Neural cell (in vitro differentiated cells): ENCODE measurements at regions not wholly inside any gene's neighbourhood (a gene's known extent, or its start where the extent isn't known, plus 50 kb on each side); places are given as distances from the start of the nearest gene placed in this dataset.

Experiments
- H2AFZ ChIP-seq: fragments of 200-600, 300-800 bp; sonication (generic), shearing (Covaris generic); 2 replicates; pipeline ENCODE4 v1.6.0; 2014; ENCODE audit warnings: low read depth, mild to moderate bottlenecking, antibody characterized with exemption, low read length, moderate library complexity
- H3F3A ChIP-seq: fragments of 200-600 bp; shearing (Covaris generic); 2 replicates; pipeline ENCODE4 v1.6.1; 2016; ENCODE audit warnings: mild to moderate bottlenecking, moderate library complexity, mixed read lengths, antibody characterized with exemption, low read length; ENCODE audit not compliant: insufficient read depth, poor library complexity, severe bottlenecking
- H3K27ac ChIP-seq: fragments of 200-600, 300-800 bp; sonication (generic), shearing (Covaris generic); 2 replicates; pipeline ENCODE4 v1.5.1; 2014; ENCODE audit warnings: mild to moderate bottlenecking, low read length, moderate library complexity
- H3K27me3 ChIP-seq: fragments of 300-800, 200-600 bp; sonication (generic), shearing (Covaris generic); 2 replicates; pipeline ENCODE4 v1.6.0; 2014; ENCODE audit warnings: mild to moderate bottlenecking, low read depth, low read length, moderate library complexity; ENCODE audit not compliant: insufficient read depth
- H3K36me3 ChIP-seq: fragments of 300-800, 200-600 bp; sonication (generic), shearing (Covaris generic); 2 replicates; pipeline ENCODE4 v1.5.1; 2014; ENCODE audit warnings: mild to moderate bottlenecking, antibody characterized with exemption, low read length, moderate library complexity; ENCODE audit not compliant: insufficient read depth
- H3K4me2 ChIP-seq: fragments of 300-800, 200-600 bp; sonication (generic), shearing (Covaris generic); 2 replicates; pipeline ENCODE4 v1.6.0; 2014; ENCODE audit warnings: mild to moderate bottlenecking, low read length
- H3K4me3 ChIP-seq: fragments of 300-800, 200-600 bp; sonication (generic), shearing (Covaris generic); 2 replicates; pipeline ENCODE4 v1.5.1; 2014; ENCODE audit warnings: mild to moderate bottlenecking, low read length, moderate library complexity
- H3K79me2 ChIP-seq: fragments of 200-600 bp; shearing (Covaris generic); replicated peaks from 2 replicates; pipeline ENCODE4 v1.6.0; 2014; ENCODE audit warnings: mild to moderate bottlenecking, low read length, moderate library complexity; ENCODE audit not compliant: insufficient read depth
- H3K9ac ChIP-seq: fragments of 300-800, 200-600 bp; sonication (generic), shearing (Covaris generic); 2 replicates; pipeline ENCODE4 v1.6.1; 2016; ENCODE audit warnings: mild to moderate bottlenecking, low read length, mixed read lengths
- H3K9me2 ChIP-seq: fragments of 200-600 bp; shearing (Covaris generic); 2 replicates; pipeline ENCODE4 v1.6.1; 2016; ENCODE audit warnings: mild to moderate bottlenecking, low read length, mixed read lengths; ENCODE audit not compliant: insufficient read depth
- H3K9me3 ChIP-seq: fragments of 200-600, 300-800 bp; sonication (generic), shearing (Covaris generic); 2 replicates; pipeline ENCODE4 v1.6.1; 2016; ENCODE audit warnings: mild to moderate bottlenecking, mixed run types, low read length, moderate library complexity, mixed read lengths
- H4K20me1 ChIP-seq: fragments of 200-600 bp; shearing (Covaris generic); 2 replicates; pipeline ENCODE4 v1.6.1; 2016; ENCODE audit warnings: mild to moderate bottlenecking, mixed run types; ENCODE audit not compliant: insufficient read depth
- CTCF ChIP-seq: fragments of 450-650 bp; IDR thresholded peaks from 2 replicates; pipeline ENCODE4 v1.5.1; 2014; ENCODE audit warnings: antibody characterized with exemption, mild to moderate bottlenecking, moderate library complexity; ENCODE audit not compliant: poor library complexity, severe bottlenecking
- EP300 ChIP-seq: fragments of 450-650 bp; conservative IDR thresholded peaks from 2 replicates; pipeline ENCODE4 v1.6.1; 2014; ENCODE audit warnings: antibody characterized with exemption, mild to moderate bottlenecking, moderate library complexity; ENCODE audit not compliant: poor library complexity, severe bottlenecking
- EZH2 ChIP-seq: fragments of 200-600, 300-800 bp; shearing (Covaris generic), sonication (generic); IDR thresholded peaks from 2 replicates; pipeline ENCODE4 v1.6.1; 2014; ENCODE audit warnings: antibody characterized with exemption, low read length, borderline replicate concordance, mild to moderate bottlenecking; ENCODE audit not compliant: insufficient read depth, poor library complexity, severe bottlenecking
- MXI1 ChIP-seq: fragments of 450-650 bp; conservative IDR thresholded peaks from 2 replicates; pipeline ENCODE4 v1.6.1; 2014; ENCODE audit warnings: antibody characterized with exemption, mild to moderate bottlenecking; ENCODE audit not compliant: poor library complexity, severe bottlenecking
- POLR2AphosphoS5 ChIP-seq: IDR thresholded peaks from 2 replicates; pipeline ENCODE4 v1.6.1; 2012
- RAD21 ChIP-seq: fragments of 450-650 bp; conservative IDR thresholded peaks from 2 replicates; pipeline ENCODE4 v1.6.1; 2014; ENCODE audit warnings: antibody characterized with exemption, mild to moderate bottlenecking, moderate library complexity
- REST ChIP-seq: IDR thresholded peaks from 2 replicates; pipeline ENCODE4 v1.6.1; 2012; ENCODE audit warnings: borderline replicate concordance
- SMC3 ChIP-seq: fragments of 450-650 bp; conservative IDR thresholded peaks from 2 replicates; pipeline ENCODE4 v1.6.1; 2014; ENCODE audit warnings: antibody characterized with exemption, mild to moderate bottlenecking, moderate library complexity; ENCODE audit not compliant: poor library complexity
- TAF1 ChIP-seq: IDR thresholded peaks from 2 replicates; pipeline ENCODE4 v1.6.1; 2012; ENCODE audit warnings: low read depth

- H3F3A ChIP-seq: no peaks in the 10 kb centered on the region
- no peak for TF ChIP-seq EZH2
- TF ChIP-seq CTCF: no peak
- TF ChIP-seq RAD21: no peak
- TF ChIP-seq REST: no peak
- no peak for TF ChIP-seq TAF1
- TF ChIP-seq EP300: no peak
- TF ChIP-seq POLR2AphosphoS5: no peak
- TF ChIP-seq MXI1: no peak
- no peak for TF ChIP-seq SMC3
- H3K4me3 ChIP-seq: no peak overlapping the region
- no peak overlapping the region for H3K27ac ChIP-seq
- no peaks in the 10 kb centered on the region for H3K9me2 ChIP-seq
- H3K27me3 ChIP-seq: no peaks in the 10 kb centered on the region
- H2AFZ ChIP-seq: no peak overlapping the region
- H3K9me3 ChIP-seq: no peaks in the 10 kb centered on the region
- H3K4me2 ChIP-seq: no peak overlapping the region
- H3K9ac ChIP-seq: no peak overlapping the region
- H3K79me2 ChIP-seq: no peaks in the 10 kb centered on the region
- H3K36me3 ChIP-seq: no peaks in the 10 kb centered on the region
- no peaks in the 10 kb centered on the region for H4K20me1 ChIP-seq
Measured at GRCh38 chr2:43052204-43052943, 174.0 kb downstream of the ZFP36L2 start.

- Histone ChIP-seq H4K20me1 (no peaks in the 10 kb centered on the region), H3K27ac (no peak overlapping the region), H3K9me2 (no peaks in the 10 kb centered on the region), H3K36me3 (no peaks in the 10 kb centered on the region), H3K4me2 (no peak overlapping the region), H3K27me3 (no peaks in the 10 kb centered on the region), H3K79me2 (no peaks in the 10 kb centered on the region), H2AFZ (no peak overlapping the region), H3F3A (no peaks in the 10 kb centered on the region), H3K9me3 (no peaks in the 10 kb centered on the region), H3K4me3 (no peak overlapping the region), H3K9ac (no peak overlapping the region)
- TF ChIP-seq TAF1: no peak
- no peak for TF ChIP-seq EZH2
- no peak for TF ChIP-seq CTCF
- no peak for TF ChIP-seq POLR2AphosphoS5
- TF ChIP-seq RAD21: no peak
- no peak for TF ChIP-seq MXI1
- no peak for TF ChIP-seq REST
- no peak for TF ChIP-seq SMC3
- TF ChIP-seq EP300: no peak
Measured at GRCh38 chr2:43051338-43051737, 175.1 kb downstream of the ZFP36L2 start.
